Loucy (cell line): ENCODE measurements at regions not wholly inside any gene's neighbourhood (a gene's known extent, or its start where the extent isn't known, plus 50 kb on each side); places are given as distances from the start of the nearest gene placed in this dataset.

Experiments used
- EZH2phosphoT487 ChIP-seq: fragments of 200-600 bp; IDR thresholded peaks from 2 replicates; pipeline ENCODE4 v1.6.1; 2018; ENCODE audit warnings: antibody characterized with exemption, mild to moderate bottlenecking, moderate library complexity, borderline replicate concordance
- TF ChIP-seq, protein P1 (sequence below): fragments of 200-600 bp; sonication (generic); conservative IDR thresholded peaks from 2 replicates; pipeline ENCODE4 v1.5.1; 2014; ENCODE audit warnings: mild to moderate bottlenecking, antibody characterized with exemption, low read length

DNA sequence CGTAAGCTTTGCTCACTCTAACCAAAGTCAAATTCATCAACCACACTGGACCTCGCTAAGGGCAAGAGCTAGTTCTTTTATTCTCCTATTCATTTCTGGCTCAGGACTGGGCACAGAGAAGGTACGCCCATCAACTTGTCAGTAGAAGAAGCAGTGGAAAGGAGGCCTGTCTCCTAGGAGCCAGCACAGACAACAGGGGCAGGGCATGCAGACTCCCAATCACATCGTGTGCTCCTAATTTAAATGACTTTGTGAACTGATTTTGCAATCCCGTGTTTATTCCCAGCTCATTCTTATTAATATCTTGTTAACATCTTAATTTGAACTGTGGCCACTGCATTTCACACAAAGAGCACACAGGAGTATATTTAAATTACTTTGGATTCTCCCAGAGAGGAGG lies 161.1 kb upstream of the BCL6 start:
- TF ChIP-seq, protein P1, sequence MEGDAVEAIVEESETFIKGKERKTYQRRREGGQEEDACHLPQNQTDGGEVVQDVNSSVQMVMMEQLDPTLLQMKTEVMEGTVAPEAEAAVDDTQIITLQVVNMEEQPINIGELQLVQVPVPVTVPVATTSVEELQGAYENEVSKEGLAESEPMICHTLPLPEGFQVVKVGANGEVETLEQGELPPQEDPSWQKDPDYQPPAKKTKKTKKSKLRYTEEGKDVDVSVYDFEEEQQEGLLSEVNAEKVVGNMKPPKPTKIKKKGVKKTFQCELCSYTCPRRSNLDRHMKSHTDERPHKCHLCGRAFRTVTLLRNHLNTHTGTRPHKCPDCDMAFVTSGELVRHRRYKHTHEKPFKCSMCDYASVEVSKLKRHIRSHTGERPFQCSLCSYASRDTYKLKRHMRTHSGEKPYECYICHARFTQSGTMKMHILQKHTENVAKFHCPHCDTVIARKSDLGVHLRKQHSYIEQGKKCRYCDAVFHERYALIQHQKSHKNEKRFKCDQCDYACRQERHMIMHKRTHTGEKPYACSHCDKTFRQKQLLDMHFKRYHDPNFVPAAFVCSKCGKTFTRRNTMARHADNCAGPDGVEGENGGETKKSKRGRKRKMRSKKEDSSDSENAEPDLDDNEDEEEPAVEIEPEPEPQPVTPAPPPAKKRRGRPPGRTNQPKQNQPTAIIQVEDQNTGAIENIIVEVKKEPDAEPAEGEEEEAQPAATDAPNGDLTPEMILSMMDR: no peak
- TF ChIP-seq EZH2phosphoT487: no peak
